ENCODE measurements at regions not wholly inside any gene's neighbourhood (a gene's known extent, or its start where the extent isn't known, plus 50 kb on each side); places are given as distances from the start of the nearest gene placed in this dataset.

DNA sequence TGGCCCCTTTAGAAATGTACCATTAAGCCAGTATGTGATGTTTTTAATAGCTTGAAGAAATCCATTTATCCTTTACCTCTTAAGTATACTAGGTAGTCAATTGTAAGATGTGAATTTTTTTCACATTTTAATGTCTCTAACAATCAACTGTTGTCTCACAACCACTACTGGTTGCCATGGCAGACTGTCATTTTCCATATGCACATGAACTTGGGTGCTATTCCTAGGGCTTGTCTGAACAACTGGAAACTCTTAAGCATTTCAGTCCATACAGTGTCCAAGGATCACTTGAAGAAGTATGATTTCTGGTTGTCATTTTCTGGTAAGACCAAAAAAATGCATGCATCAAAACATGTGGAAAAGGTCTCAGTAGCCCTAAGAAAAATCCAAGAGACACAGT is 315.1 kb downstream of the HHIPL2 start:
- H3K27me3 ChIP-seq (ENCODE audit: low read depth, low read length): peaks cover 17% of the 10 kb centered on the region
- H3K27ac ChIP-seq (ENCODE audit: low read length): no peak overlapping the region
- no peak overlapping the region for H2AFZ ChIP-seq (ENCODE audit: low read depth, low read length)
- no peaks in the 10 kb centered on the region for H3K79me2 ChIP-seq (ENCODE audit: low read length)
- H3K9ac ChIP-seq (ENCODE audit: low read length): no peak overlapping the region
- TF ChIP-seq EZH2phosphoT487 (IDR thresholded peaks at IDR 0.05; ENCODE audit: low read depth): no peak
- TF ChIP-seq, protein P1, sequence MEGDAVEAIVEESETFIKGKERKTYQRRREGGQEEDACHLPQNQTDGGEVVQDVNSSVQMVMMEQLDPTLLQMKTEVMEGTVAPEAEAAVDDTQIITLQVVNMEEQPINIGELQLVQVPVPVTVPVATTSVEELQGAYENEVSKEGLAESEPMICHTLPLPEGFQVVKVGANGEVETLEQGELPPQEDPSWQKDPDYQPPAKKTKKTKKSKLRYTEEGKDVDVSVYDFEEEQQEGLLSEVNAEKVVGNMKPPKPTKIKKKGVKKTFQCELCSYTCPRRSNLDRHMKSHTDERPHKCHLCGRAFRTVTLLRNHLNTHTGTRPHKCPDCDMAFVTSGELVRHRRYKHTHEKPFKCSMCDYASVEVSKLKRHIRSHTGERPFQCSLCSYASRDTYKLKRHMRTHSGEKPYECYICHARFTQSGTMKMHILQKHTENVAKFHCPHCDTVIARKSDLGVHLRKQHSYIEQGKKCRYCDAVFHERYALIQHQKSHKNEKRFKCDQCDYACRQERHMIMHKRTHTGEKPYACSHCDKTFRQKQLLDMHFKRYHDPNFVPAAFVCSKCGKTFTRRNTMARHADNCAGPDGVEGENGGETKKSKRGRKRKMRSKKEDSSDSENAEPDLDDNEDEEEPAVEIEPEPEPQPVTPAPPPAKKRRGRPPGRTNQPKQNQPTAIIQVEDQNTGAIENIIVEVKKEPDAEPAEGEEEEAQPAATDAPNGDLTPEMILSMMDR (IDR thresholded peaks at IDR 0.05; ENCODE audit: low read depth, low read length): no peak
- no peaks in the 10 kb centered on the region for H3K36me3 ChIP-seq (replicated peaks; ENCODE audit: low read depth, low read length)
- H4K20me1 ChIP-seq (ENCODE audit: insufficient read depth, low read length): no peaks in the 10 kb centered on the region
- H3K4me2 ChIP-seq (ENCODE audit: low read length): no peak overlapping the region
- no peaks in the 10 kb centered on the region for H3K4me1 ChIP-seq (ENCODE audit: low read length)
- H3K9me3 ChIP-seq (ENCODE audit: insufficient read depth, low read length): no peaks in the 10 kb centered on the region
- H3K4me3 ChIP-seq (ENCODE audit: low read length): no peak overlapping the region

DNA sequence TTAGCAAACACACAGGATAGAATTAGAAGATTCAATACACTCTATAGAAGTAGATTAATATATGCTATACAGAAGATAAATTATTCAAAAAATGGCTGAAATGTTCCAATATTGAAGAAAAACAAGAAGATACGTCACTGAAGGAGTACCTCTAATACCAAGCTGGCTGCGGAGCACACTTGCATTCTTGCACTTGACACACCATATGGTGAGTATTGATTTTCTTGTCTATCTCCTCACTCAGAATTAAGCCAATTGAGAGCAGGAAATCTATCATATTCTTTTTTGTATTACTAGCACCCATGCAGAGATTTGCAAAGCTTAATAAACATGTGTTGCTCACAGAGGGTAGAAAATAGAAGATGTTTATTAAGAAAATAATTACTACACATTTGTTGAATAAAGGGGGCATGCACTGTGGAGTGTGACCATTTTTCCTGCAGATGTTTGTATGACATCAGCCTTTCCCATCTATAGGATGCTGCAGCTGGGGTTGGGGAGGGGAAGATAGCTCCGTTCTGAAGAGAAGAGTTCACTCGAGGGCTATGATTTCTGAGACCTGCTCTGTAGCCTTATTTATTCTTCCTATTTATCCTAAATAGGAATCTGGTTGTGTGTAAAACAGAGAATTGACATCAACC is 318.1 kb downstream of the HHIPL2 start:
- no peaks in the 10 kb centered on the region for H4K20me1 ChIP-seq (ENCODE audit: insufficient read depth, low read length)
- no peak overlapping the region for H3K4me3 ChIP-seq (ENCODE audit: low read length)
- H3K27me3 ChIP-seq (ENCODE audit: low read depth, low read length): peaks cover 17% of the 10 kb centered on the region
- H3K9ac ChIP-seq (ENCODE audit: low read length): no peak overlapping the region
- TF ChIP-seq, protein P1 (IDR thresholded peaks at IDR 0.05; ENCODE audit: low read depth, low read length): no peak
- no peak for TF ChIP-seq EZH2phosphoT487 (IDR thresholded peaks at IDR 0.05; ENCODE audit: low read depth)
- H3K27ac ChIP-seq (ENCODE audit: low read length): no peak overlapping the region
- H3K9me3 ChIP-seq (ENCODE audit: insufficient read depth, low read length): no peaks in the 10 kb centered on the region
- no peaks in the 10 kb centered on the region for H3K4me1 ChIP-seq (ENCODE audit: low read length)
- H3K36me3 ChIP-seq (replicated peaks; ENCODE audit: low read depth, low read length): no peaks in the 10 kb centered on the region
- no peak overlapping the region for H3K4me2 ChIP-seq (ENCODE audit: low read length)
- no peaks in the 10 kb centered on the region for H3K79me2 ChIP-seq (ENCODE audit: low read length)
- no peak overlapping the region for H2AFZ ChIP-seq (ENCODE audit: low read depth, low read length)

DNA sequence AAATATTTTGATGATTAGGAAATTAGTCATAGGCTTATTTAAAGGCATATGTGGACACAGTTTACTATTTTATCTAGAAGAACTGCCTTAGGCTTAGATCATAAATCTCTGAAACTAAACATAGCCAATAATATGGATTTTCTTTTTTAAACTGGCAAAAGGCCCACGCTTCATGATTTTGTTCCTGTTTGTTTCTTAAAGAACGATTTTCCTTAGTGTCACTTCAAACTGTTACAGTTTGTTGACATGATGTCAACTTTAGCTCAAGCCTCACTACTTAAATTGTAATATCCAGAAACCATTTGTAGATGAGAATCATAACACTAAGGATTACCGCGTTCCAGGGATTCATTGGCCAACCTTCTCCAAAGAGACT is 322.6 kb downstream of the HHIPL2 start:
- Histone ChIP-seq H3K4me2 (ENCODE audit: low read length) (no peak overlapping the region), H3K9ac (ENCODE audit: low read length) (no peak overlapping the region), H4K20me1 (ENCODE audit: insufficient read depth, low read length) (no peaks in the 10 kb centered on the region), H3K27ac (ENCODE audit: low read length) (no peak overlapping the region), H3K9me3 (ENCODE audit: insufficient read depth, low read length) (no peaks in the 10 kb centered on the region), H3K4me1 (ENCODE audit: low read length) (no peaks in the 10 kb centered on the region), H3K4me3 (ENCODE audit: low read length) (no peak overlapping the region), H3K79me2 (ENCODE audit: low read length) (no peaks in the 10 kb centered on the region), H2AFZ (ENCODE audit: low read depth, low read length) (no peak overlapping the region), H3K27me3 (ENCODE audit: low read depth, low read length) (peaks cover 3% of the 10 kb centered on the region; the same call in 1 of the 2 replicates), H3K36me3 (replicated peaks; ENCODE audit: low read depth, low read length) (no peaks in the 10 kb centered on the region)
- no peak for TF ChIP-seq EZH2phosphoT487 (IDR thresholded peaks at IDR 0.05; ENCODE audit: low read depth)
- TF ChIP-seq, protein P1 (IDR thresholded peaks at IDR 0.05; ENCODE audit: low read depth, low read length): no peak

DNA sequence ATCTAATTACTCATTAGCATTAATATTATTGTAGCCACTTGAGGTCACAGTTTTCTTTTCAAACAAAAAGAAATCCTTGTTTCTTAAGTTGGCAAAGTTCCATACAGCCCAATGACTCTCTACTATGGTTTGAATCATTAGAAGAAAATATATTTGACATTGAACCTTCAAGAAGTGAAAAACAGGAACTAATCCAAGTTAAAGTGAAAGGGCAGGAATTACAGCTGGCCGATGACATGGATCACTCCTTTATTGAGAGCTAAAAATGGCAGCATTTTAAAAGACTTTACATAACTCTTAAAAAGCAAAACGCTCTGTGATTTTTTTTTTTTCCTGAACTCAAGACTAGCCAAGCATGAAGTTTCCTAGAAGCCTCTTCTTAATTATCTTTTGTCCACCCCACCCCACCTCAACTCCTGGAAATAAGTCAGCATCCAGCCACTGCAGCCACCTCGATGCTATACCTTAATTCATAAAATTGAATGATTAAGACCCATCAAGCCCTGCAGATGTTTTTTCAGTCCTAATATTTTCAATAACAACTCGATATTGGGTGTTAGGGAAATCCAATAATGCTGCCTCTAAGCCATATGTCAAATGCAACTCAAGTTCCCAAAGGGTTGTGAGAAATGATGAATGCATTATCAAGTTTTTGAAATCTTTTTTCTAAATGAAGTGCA is 323.1 kb downstream of the HHIPL2 start:
- H3K9me3 ChIP-seq (ENCODE audit: insufficient read depth, low read length): no peaks in the 10 kb centered on the region
- H3K4me1 ChIP-seq (ENCODE audit: low read length): no peaks in the 10 kb centered on the region

More for the DNA sequence above, 323.1 kb downstream of the HHIPL2 start:
- H3K79me2 ChIP-seq (ENCODE audit: low read length): no peaks in the 10 kb centered on the region
- H3K36me3 ChIP-seq (replicated peaks; ENCODE audit: low read depth, low read length): no peaks in the 10 kb centered on the region
- H3K27ac ChIP-seq (ENCODE audit: low read length): no peak overlapping the region
- H3K4me3 ChIP-seq (ENCODE audit: low read length): no peak overlapping the region
- no peak overlapping the region for H3K4me2 ChIP-seq (ENCODE audit: low read length)
- peaks cover under 1% of the 10 kb centered on the region; the same call in 1 of the 2 replicates for H3K27me3 ChIP-seq (ENCODE audit: low read depth, low read length)
- H3K9ac ChIP-seq (ENCODE audit: low read length): no peak overlapping the region
- H2AFZ ChIP-seq (ENCODE audit: low read depth, low read length): no peak overlapping the region
- H4K20me1 ChIP-seq (ENCODE audit: insufficient read depth, low read length): no peaks in the 10 kb centered on the region
- no peak for TF ChIP-seq EZH2phosphoT487 (IDR thresholded peaks at IDR 0.05; ENCODE audit: low read depth)
- TF ChIP-seq, protein P1 (IDR thresholded peaks at IDR 0.05; ENCODE audit: low read depth, low read length): no peak
